Left renal cortex interstitium (tissue), 4 donors: ENCODE measurements at regions not wholly inside any gene's neighbourhood (a gene's known extent, or its start where the extent isn't known, plus 50 kb on each side); places are given as distances from the start of the nearest gene placed in this dataset.
"Not testable (repeated sequence)": the region's sequence is repeated elsewhere in the genome, so short reads cannot be mapped to it uniquely, and the experiment has no call there.

ENCODE experiments used
- DNase-seq, 4 donors: peaks; one replicate each; pipeline ENCODE4 v3.0.0-alpha.2; 2013; ENCODE audit warnings: low read depth in 4 of 4, low spot score in 2 of 4, missing footprints in 1 of 4

GRCh38 chr3:127443581-127444375 lies 146.8 kb downstream of the TPRA1 start:
- no peak for DNase-seq

- no peak for DNase-seq
These were observed 148.0 kb downstream of the TPRA1 start for GRCh38 chr3:127442506-127442905.

DNA sequence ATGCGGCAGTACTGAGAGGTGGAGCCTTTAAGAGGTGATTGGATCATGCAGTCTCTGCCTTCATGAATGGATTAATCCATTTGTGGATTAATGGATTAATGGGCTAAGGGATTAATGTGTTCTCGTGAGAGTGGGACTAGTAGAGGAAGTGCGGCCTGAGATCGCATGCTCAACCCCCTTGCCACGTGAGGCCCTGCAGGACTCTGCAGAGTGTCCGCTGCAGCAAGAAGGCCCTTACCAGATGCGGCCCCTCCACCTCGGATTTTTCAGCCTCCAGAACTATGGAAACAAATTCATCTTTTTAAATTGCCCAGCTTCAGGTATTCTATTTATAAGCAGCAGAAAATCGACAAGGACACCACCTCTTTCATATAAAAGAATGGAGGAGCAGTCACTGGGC lies 148.8 kb downstream of the TPRA1 start:
- DNase-seq = no peak

- DNase-seq = no peak
These were observed 150.1 kb downstream of the TPRA1 start for GRCh38 chr3:127440384-127440783.

DNA sequence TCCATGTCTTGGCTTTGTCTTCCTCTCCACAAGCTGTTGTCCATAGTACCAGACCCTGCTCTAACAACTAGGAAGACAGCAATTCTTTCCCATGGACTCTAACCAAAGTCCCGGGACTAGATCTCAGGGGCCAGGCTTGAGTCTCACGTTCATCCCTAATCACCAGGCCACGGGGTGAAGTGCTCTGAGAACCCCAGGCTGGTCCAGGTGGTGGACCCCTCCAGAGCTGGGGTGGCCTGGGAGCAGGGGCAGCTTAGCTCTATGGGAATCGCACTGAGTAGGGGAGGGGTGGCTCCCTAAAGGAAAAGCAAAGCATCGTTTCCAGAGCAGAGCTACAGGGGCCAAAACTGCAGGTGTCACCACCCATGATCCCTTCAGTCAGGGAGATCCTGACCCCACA lies 150.9 kb downstream of the TPRA1 start:
- DNase-seq = no peak

DNA sequence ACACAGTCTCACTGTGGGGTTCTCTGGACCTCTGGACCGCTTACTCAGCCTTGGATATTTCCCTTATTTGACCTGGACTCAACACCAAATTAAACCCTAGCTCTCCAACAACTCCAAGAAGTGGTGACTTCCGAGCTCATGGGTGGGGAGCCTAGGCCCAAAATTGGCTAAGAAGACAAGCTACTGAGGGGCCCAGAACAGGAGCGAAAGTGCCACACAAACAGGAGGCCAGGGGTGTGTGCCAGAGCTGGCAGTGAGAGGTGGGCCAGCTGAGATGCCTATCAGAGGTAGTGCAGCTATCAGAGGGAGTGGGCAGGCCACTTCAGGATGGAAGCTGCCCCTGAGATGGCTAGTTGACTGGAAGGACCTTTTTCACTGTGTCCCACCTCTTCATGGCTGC lies 151.1 kb upstream of the PRR20G start:
- DNase-seq = no peak

DNA sequence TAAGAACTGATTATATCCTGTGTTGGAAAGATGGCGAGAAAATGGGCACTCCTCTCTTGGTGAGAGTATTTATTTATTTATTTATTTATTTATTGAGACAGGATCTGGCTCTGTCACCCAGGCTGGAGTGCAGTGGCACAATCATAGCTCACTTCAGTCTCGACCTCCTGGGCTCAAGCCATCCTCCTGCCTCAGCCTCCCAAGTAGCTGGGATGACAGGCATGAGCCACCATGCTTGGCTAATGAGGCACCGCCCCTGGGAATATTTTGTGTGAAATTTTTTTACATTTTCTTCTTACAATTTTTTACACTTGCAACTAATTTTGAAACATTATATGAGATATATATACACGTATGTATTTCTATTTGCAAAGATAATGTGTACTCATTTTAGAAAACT lies 150.5 kb upstream of the PRR20G start:
- no peak for DNase-seq

- not testable (repeated sequence) for DNase-seq
These were observed 147.5 kb upstream of the PRR20G start for GRCh38 chr3:127435299-127435698.

- no peak for DNase-seq
These were observed 143.2 kb upstream of the PRR20G start for GRCh38 chr3:127431066-127431465.

GRCh38 chr3:127428344-127428997 lies 140.6 kb upstream of the PRR20G start:
- no peak for DNase-seq

GRCh38 chr3:127427666-127428065 lies 139.8 kb upstream of the PRR20G start:
- DNase-seq = no peak

GRCh38 chr3:127427156-127427555 lies 139.3 kb upstream of the PRR20G start:
- no peak for DNase-seq

- DNase-seq = no peak
These were observed 138.8 kb upstream of the PRR20G start for GRCh38 chr3:127426444-127427153.

- no peak for DNase-seq
These were observed 137.9 kb upstream of the PRR20G start for GRCh38 chr3:127425505-127426443.

- DNase-seq = no peak
These were observed 137.1 kb upstream of the PRR20G start for GRCh38 chr3:127424766-127425504.

- DNase-seq = no peak
These were observed 136.3 kb upstream of the PRR20G start for GRCh38 chr3:127423856-127424765.

DNA sequence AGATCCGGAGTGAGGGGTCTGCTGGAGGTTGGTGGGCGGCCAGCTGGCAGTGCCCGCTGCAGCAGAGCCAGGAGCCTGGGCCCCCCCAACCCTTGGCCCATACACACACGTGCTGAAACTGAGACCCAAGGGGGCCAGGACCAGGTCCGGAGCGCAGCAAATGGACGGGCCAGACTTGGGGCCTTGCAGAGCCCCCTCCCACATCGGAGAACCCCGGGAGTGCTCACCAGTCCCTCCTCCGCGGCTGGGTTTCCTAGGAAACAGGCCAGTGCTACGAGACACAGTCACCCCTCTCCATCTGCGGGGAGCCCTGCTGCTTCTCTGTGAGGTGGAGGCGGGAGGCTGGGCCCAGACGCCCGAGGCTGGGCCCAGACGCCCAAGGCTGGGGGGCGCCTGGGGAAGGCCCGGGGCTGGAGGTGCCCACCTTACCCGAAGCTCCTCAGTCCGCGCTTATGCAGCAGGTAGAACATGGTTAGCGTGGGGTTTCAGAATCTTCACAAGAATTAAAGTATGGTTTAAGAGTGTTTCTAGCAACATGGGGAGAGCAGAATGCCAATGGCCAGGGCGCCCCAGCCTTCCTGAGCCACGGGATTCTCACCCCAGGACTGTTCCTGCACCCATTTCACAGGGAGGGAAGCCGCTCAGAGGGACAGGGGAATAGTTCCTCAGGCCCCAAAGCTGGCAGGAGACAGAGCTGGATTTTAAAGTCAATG lies 135.0 kb upstream of the PRR20G start:
- DNase-seq = no peak
